Endothelial cell of umbilical vein (primary cell): ENCODE measurements at regions not wholly inside any gene's neighbourhood (a gene's known extent, or its start where the extent isn't known, plus 50 kb on each side); places are given as distances from the start of the nearest gene placed in this dataset.

ENCODE experiments used
- BruUV-seq: library from RNA; stranded (reverse); fragments of 400-500 nt; replicated peaks from 2 replicates; lab custom pipeline; 2021; lab: Mats Ljungman, UMichigan
- CTCF ChIA-PET: fragments of 300-600, 350-600 bp; sonication (Branson Sonifier 250); formaldehyde crosslinking; loops from one replicate; lab custom pipeline; 2021; ENCODE audit warnings: antibody characterized with exemption, inconsistent platforms; lab: Charles Lee
- POLR2A ChIA-PET: fragments of 300-600, 350-600 bp; sonication (Branson Sonifier 250); formaldehyde crosslinking; loops from one replicate; lab custom pipeline; 2021; ENCODE audit warnings: antibody characterized with exemption, inconsistent platforms; lab: Charles Lee
- DNase-seq: peaks from one replicate; pipeline ENCODE4 v3.0.0-alpha.2; 2011; ENCODE audit warnings: low read depth, low spot score
- FAIRE-seq: peaks from 2 replicates; lab custom pipeline; 2011; peaks lifted over from hg19 to GRCh38; lab: Jason Lieb, UNC
- H2AFZ ChIP-seq: 2 replicates; pipeline ENCODE4 v1.6.0; 2012; ENCODE audit warnings: low read depth, low read length, control low read depth, inconsistent platforms
- H3K27ac ChIP-seq: 2 replicates; pipeline ENCODE4 v1.5.1; 2011; ENCODE audit warnings: low read depth, mild to moderate bottlenecking, control low read depth, low read length, moderate library complexity; ENCODE audit not compliant: insufficient read depth
- H3K27me3 ChIP-seq, 2 experiments: 2 replicates each; pipeline versions ENCODE4 v1.6.0 to v1.6.1; 2011; ENCODE audit warnings: low read length in 2 of 2, mixed read lengths in 1 of 2; ENCODE audit not compliant: control insufficient read depth in 2 of 2, insufficient read depth in 2 of 2
- H3K36me3 ChIP-seq, 2 experiments: 2 replicates in 1 of 2; 3 replicates in 1 of 2; pipeline ENCODE4 v1.5.1; 2011; ENCODE audit warnings: low read length in 2 of 2, mild to moderate bottlenecking in 1 of 2, moderate library complexity in 1 of 2; ENCODE audit not compliant: control insufficient read depth in 2 of 2, insufficient read depth in 2 of 2; ENCODE audit errors: extremely low read depth in 1 of 2
- H3K4me1 ChIP-seq: 3 replicates; pipeline ENCODE4 v1.5.1; 2011; ENCODE audit warnings: mild to moderate bottlenecking, low read length; ENCODE audit not compliant: control insufficient read depth, insufficient read depth; ENCODE audit errors: extremely low read depth
- H3K4me2 ChIP-seq: 2 replicates; pipeline ENCODE4 v1.6.1; 2011; ENCODE audit warnings: low read length, control low read depth, mixed read lengths; ENCODE audit not compliant: insufficient read depth
- H3K4me3 ChIP-seq, 3 experiments: fragments of 200-600 bp in 1 of 3; sonication (generic), shearing (Covaris generic) in 1 of 3; replicated peaks in 1 of 3; 2 replicates each; pipeline ENCODE4 v1.5.1; 2011 to 2016; ENCODE audit warnings: control low read depth in 3 of 3, low read length in 3 of 3, mild to moderate bottlenecking in 2 of 3, inconsistent platforms in 1 of 3, low read depth in 1 of 3, moderate library complexity in 1 of 3; ENCODE audit not compliant: insufficient read depth in 1 of 3
- H3K79me2 ChIP-seq: 2 replicates; pipeline ENCODE4 v1.6.0; 2012; ENCODE audit warnings: low read length, inconsistent platforms; ENCODE audit not compliant: control insufficient read depth, insufficient read depth
- H3K9ac ChIP-seq: replicated peaks from 2 replicates; pipeline ENCODE3; 2011; ENCODE audit warnings: low read length, control low read depth; ENCODE audit not compliant: insufficient read depth; ENCODE audit errors: extremely low read depth
- H3K9me1 ChIP-seq: replicated peaks from 3 replicates; pipeline ENCODE4 v1.6.0; 2011; ENCODE audit warnings: mild to moderate bottlenecking, low read length; ENCODE audit not compliant: control insufficient read depth, insufficient read depth; ENCODE audit errors: extremely low read depth
- H3K9me3 ChIP-seq: replicated peaks from 2 replicates; pipeline ENCODE4 v1.5.1; 2012; ENCODE audit warnings: low read length, inconsistent platforms; ENCODE audit not compliant: control insufficient read depth, insufficient read depth
- H4K20me1 ChIP-seq: replicated peaks from 2 replicates; pipeline ENCODE3; 2011; ENCODE audit warnings: mild to moderate bottlenecking, low read length; ENCODE audit not compliant: control insufficient read depth, insufficient read depth; ENCODE audit errors: extremely low read depth
- EZH2 ChIP-seq: IDR thresholded peaks from 2 replicates; pipeline ENCODE4 v1.6.1; 2012; ENCODE audit warnings: borderline replicate concordance, low read depth, mild to moderate bottlenecking, moderate library complexity, low read length, inconsistent platforms; ENCODE audit not compliant: severe bottlenecking
- FOS ChIP-seq: IDR thresholded peaks from 2 replicates; pipeline ENCODE4 v1.6.1; 2011; ENCODE audit warnings: mild to moderate bottlenecking, low read length, moderate library complexity, borderline replicate concordance; ENCODE audit not compliant: insufficient read depth
- GATA2 ChIP-seq: IDR thresholded peaks from 2 replicates; pipeline ENCODE4 v1.7.0; 2011; ENCODE audit warnings: low read depth, mild to moderate bottlenecking, moderate library complexity, mixed read lengths, low read length; ENCODE audit not compliant: insufficient read length, insufficient read depth
- JUN ChIP-seq: IDR thresholded peaks from 2 replicates; pipeline ENCODE4 v1.6.1; 2011; ENCODE audit warnings: borderline replicate concordance, low read depth; ENCODE audit not compliant: insufficient read length, insufficient read depth
- MYC ChIP-seq: IDR thresholded peaks from one replicate; pipeline ENCODE4 v1.6.1; 2011; ENCODE audit warnings: mild to moderate bottlenecking, low read depth, low read length
- POLR2A ChIP-seq: IDR thresholded peaks from 2 replicates; pipeline ENCODE4 v1.6.1; 2012; ENCODE audit warnings: low read depth, mild to moderate bottlenecking, control low read depth, low read length
- POLR2AphosphoS5 ChIP-seq: IDR thresholded peaks from 2 replicates; pipeline ENCODE4 v1.6.1; 2012; ENCODE audit warnings: low read depth, mild to moderate bottlenecking, control low read depth, low read length, moderate library complexity; ENCODE audit not compliant: insufficient read depth
- dilution Hi-C: fragments of 300-500 bp; cut with MboI; formaldehyde crosslinking; loops from one replicate; pipeline ENCODE4 v1.15.0; 2019; ENCODE audit warnings: low sequenced_read_pairs; ENCODE audit not compliant: extremely low pct_ligation_motif_present
- intact Hi-C: fragments of 100-400 bp; cut with micrococcal nuclease; formaldehyde crosslinking; loops from one replicate; pipeline ENCODE4 v1.10.0; 2022
- TF ChIP-seq, protein P1 (sequence below): IDR thresholded peaks from 2 replicates; pipeline ENCODE4 v1.6.1; 2011; ENCODE audit not compliant: insufficient read depth, insufficient read length
- TF ChIP-seq, protein P2 (sequence below), 2 donors: IDR thresholded peaks; 1 replicate in 1 of 2; 2 replicates in 1 of 2; pipeline ENCODE4 v1.5.1; 2011; ENCODE audit warnings: low read length in 2 of 2, mild to moderate bottlenecking in 2 of 2, moderate library complexity in 2 of 2, control low read depth in 1 of 2, inconsistent platforms in 1 of 2, low read depth in 1 of 2; ENCODE audit not compliant: insufficient read depth in 1 of 2; ENCODE audit errors: extremely low read depth in 1 of 2

DNA sequence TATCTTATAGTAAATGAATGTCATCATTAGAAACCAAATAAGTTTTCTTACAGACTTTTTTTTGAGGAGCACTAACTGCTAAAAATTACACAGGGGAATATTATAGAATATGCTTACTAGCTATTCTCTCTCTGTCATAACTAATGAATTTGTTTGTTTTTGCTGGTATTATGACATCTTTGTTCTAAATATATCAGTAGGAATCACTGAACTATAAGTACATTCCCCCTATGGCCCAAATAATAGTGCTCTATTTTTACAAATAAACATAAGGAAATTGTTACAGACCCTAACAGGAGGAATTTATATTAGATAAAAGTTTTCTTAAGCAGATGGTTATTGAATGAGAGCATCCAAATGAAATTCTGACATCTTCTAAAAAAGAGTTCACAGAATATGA is 83.0 kb upstream of the RIOK2 start:
- no peak overlapping the region for H3K4me2 ChIP-seq
- H3K9ac ChIP-seq: no peak overlapping the region
- DNase-seq (no peak), FAIRE-seq (no peak)
- ChIA-PET CTCF (interaction anchor here (1.5 kb wide), 1 partner anchor 1502 kb away, joined by 3 read pairs; no protein-coding TSS in a partner anchor), POLR2A (no interaction called here)
- no TSS peak for BruUV-seq
- H3K79me2 ChIP-seq: no peaks in the 10 kb centered on the region
- H3K27ac ChIP-seq: no peak overlapping the region
- H3K9me1 ChIP-seq: no peaks in the 10 kb centered on the region
- H2AFZ ChIP-seq: no peak overlapping the region
- no peaks in the 10 kb centered on the region for H3K9me3 ChIP-seq
- no peaks in the 10 kb centered on the region for H3K27me3 ChIP-seq
- TF ChIP-seq MYC: no peak
- no peak for TF ChIP-seq JUN
- no peak for TF ChIP-seq POLR2AphosphoS5
- TF ChIP-seq EZH2: no peak
- no peak for TF ChIP-seq FOS
- TF ChIP-seq, protein P1, sequence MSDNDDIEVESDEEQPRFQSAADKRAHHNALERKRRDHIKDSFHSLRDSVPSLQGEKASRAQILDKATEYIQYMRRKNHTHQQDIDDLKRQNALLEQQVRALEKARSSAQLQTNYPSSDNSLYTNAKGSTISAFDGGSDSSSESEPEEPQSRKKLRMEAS: no peak
- no peak for TF ChIP-seq GATA2
- TF ChIP-seq, protein P2, sequence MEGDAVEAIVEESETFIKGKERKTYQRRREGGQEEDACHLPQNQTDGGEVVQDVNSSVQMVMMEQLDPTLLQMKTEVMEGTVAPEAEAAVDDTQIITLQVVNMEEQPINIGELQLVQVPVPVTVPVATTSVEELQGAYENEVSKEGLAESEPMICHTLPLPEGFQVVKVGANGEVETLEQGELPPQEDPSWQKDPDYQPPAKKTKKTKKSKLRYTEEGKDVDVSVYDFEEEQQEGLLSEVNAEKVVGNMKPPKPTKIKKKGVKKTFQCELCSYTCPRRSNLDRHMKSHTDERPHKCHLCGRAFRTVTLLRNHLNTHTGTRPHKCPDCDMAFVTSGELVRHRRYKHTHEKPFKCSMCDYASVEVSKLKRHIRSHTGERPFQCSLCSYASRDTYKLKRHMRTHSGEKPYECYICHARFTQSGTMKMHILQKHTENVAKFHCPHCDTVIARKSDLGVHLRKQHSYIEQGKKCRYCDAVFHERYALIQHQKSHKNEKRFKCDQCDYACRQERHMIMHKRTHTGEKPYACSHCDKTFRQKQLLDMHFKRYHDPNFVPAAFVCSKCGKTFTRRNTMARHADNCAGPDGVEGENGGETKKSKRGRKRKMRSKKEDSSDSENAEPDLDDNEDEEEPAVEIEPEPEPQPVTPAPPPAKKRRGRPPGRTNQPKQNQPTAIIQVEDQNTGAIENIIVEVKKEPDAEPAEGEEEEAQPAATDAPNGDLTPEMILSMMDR (IDR thresholded peaks at IDR 0.05; ENCODE audit: extremely low read depth in 1 of 2, insufficient read depth in 1 of 2, low read depth in 1 of 2, low read length in 2 of 2): no peak
- TF ChIP-seq POLR2A: no peak
- no peaks in the 10 kb centered on the region for H3K36me3 ChIP-seq
- dilution Hi-C loops (no loop called here), intact Hi-C loops (no loop called here)
- H3K4me3 ChIP-seq: no peak overlapping the region
- H3K4me1 ChIP-seq: no peaks in the 10 kb centered on the region
- no peaks in the 10 kb centered on the region for H4K20me1 ChIP-seq
